Smooth muscle cell (in vitro differentiated cells): ENCODE measurements at regions not wholly inside any gene's neighbourhood (a gene's known extent, or its start where the extent isn't known, plus 50 kb on each side); places are given as distances from the start of the nearest gene placed in this dataset.
"Not testable (repeated sequence)": the region's sequence is repeated elsewhere in the genome, so short reads cannot be mapped to it uniquely, and the experiment has no call there.

Experiments used
- DNase-seq: peaks from one replicate; lab custom pipeline; 2025; ENCODE audit not compliant: unreplicated experiment; lab: John Stamatoyannopoulos, UW
- H2AFZ ChIP-seq: fragments of 200-600 bp; sonication (generic); 2 replicates; pipeline ENCODE4 v1.6.0; 2016; ENCODE audit warnings: antibody characterized with exemption, low read depth, mild to moderate bottlenecking
- H3F3A ChIP-seq: fragments of 200-600 bp; sonication (generic); 2 replicates; pipeline ENCODE4 v1.6.0; 2017; ENCODE audit warnings: antibody characterized with exemption, low read depth
- H3K27ac ChIP-seq: fragments of 200-600 bp; sonication (generic); 2 replicates; pipeline ENCODE4 v1.5.1; 2016; ENCODE audit warnings: low read depth, mild to moderate bottlenecking
- H3K27me3 ChIP-seq: fragments of 200-600 bp; sonication (generic); 2 replicates; pipeline ENCODE4 v1.6.1; 2016; ENCODE audit warnings: low read depth, mild to moderate bottlenecking
- H3K36me3 ChIP-seq: fragments of 200-600 bp; sonication (generic); 2 replicates; pipeline ENCODE4 v1.5.1; 2016; ENCODE audit warnings: low read depth
- H3K4me1 ChIP-seq: fragments of 200-600 bp; sonication (generic); 2 replicates; pipeline ENCODE4 v1.5.1; 2016; ENCODE audit warnings: low read depth
- H3K4me2 ChIP-seq: fragments of 200-600 bp; sonication (generic); 2 replicates; pipeline ENCODE4 v1.6.0; 2016; ENCODE audit warnings: mild to moderate bottlenecking
- H3K4me3 ChIP-seq: fragments of 200-600 bp; sonication (generic); 2 replicates; pipeline ENCODE4 v1.5.1; 2016; ENCODE audit warnings: mild to moderate bottlenecking
- H3K79me2 ChIP-seq: fragments of 200-600 bp; sonication (generic); 2 replicates; pipeline ENCODE4 v1.6.0; 2016; ENCODE audit warnings: low read depth, mild to moderate bottlenecking
- H3K9ac ChIP-seq: fragments of 200-600 bp; sonication (generic); 2 replicates; pipeline ENCODE4 v1.6.0; 2016; ENCODE audit warnings: low read depth
- H3K9me3 ChIP-seq: fragments of 200-600 bp; sonication (generic); replicated peaks from 2 replicates; pipeline ENCODE4 v1.5.1; 2016; ENCODE audit warnings: low read depth
- H4K20me1 ChIP-seq: fragments of 200-600 bp; sonication (generic); 2 replicates; pipeline ENCODE4 v1.6.0; 2016; ENCODE audit warnings: low read depth
- CTCF ChIP-seq: fragments of 200-600 bp; sonication (generic); IDR thresholded peaks from 2 replicates; pipeline ENCODE4 v1.5.1; 2017; ENCODE audit warnings: borderline replicate concordance, mild to moderate bottlenecking, antibody characterized with exemption; ENCODE audit not compliant: insufficient read depth, poor library complexity, severe bottlenecking
- WGBS: methylation state at CpG from one replicate; pipeline ENCODE4 v1.1.7; 2016; ENCODE audit warnings: low lambda C conversion rate; 5-methylcytosine and 5-hydroxymethylcytosine counted together

GRCh38 chr4:83917572-83917971 lies 381.7 kb downstream of the GPAT3 start:
- Histone ChIP-seq H3K27me3 (no peaks in the 10 kb centered on the region), H3K9ac (no peak overlapping the region), H4K20me1 (no peaks in the 10 kb centered on the region), H3F3A (no peaks in the 10 kb centered on the region), H2AFZ (no peak overlapping the region), H3K4me2 (no peak overlapping the region), H3K4me1 (no peaks in the 10 kb centered on the region), H3K36me3 (no peaks in the 10 kb centered on the region), H3K79me2 (no peaks in the 10 kb centered on the region), H3K4me3 (no peak overlapping the region), H3K27ac (no peak overlapping the region), H3K9me3 (no peaks in the 10 kb centered on the region)
- 83% methylated on average over 8 of the region's 8 CpGs for WGBS
- no peak for TF ChIP-seq CTCF
- no peak for DNase-seq

DNA sequence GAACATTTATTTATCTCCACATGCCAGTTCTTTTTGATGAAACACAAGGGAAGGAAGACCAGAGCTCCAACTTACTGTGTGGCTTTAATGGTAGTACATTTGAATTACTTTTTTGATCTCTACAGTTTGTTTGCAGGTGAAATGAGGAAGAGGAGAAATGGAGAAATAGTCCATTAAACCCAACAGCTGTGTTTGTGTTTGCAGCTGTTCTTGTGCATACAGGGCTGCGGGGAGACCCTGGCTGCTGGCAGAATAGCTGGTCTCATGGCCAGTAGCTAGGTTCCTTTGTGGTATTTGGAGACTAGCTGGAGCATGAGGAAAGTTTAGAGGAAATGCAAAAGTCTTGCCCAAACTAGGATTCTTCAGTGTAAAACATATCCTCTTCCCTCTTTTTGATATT lies 374.8 kb downstream of the GPAT3 start:
- no peaks in the 10 kb centered on the region for H4K20me1 ChIP-seq
- no peaks in the 10 kb centered on the region for H3K4me1 ChIP-seq
- H3K9ac ChIP-seq = no peak overlapping the region
- 90% methylated on average over 1 of the region's 1 CpG for WGBS
- no peak overlapping the region for H2AFZ ChIP-seq
- H3K4me2 ChIP-seq = no peak overlapping the region
- H3F3A ChIP-seq = no peaks in the 10 kb centered on the region
- peaks cover 5% of the 10 kb centered on the region for H3K27me3 ChIP-seq
- no peak overlapping the region for H3K27ac ChIP-seq
- no peaks in the 10 kb centered on the region for H3K79me2 ChIP-seq
- no peaks in the 10 kb centered on the region for H3K36me3 ChIP-seq
- H3K9me3 ChIP-seq = no peaks in the 10 kb centered on the region
- TF ChIP-seq CTCF = no peak
- no peak overlapping the region for H3K4me3 ChIP-seq
- no peak for DNase-seq

GRCh38 chr4:83906561-83906960 lies 370.7 kb downstream of the GPAT3 start:
- no peak for TF ChIP-seq CTCF

DNA sequence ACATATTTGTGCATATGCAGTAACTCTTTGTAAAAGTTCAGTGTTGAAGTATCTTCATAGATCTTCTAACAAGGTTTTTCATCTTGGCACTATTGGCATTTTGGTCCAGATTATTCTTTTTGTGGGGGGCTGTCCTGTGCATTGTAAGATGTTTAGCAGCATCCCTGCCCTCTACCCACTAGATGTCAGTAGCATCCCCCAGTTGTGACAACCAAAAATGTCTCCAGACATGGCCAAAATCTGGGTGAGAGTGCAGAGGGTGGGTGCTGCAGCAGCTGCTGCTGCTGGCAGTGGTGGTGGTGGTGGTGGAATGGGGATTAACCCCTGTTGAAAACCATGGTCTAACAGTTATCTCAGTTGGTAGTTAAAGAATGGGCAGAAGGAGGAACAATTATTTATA lies 370.0 kb downstream of the GPAT3 start:
- TF ChIP-seq CTCF = peak; percentile 28
- no peaks in the 10 kb centered on the region for H4K20me1 ChIP-seq
- H3K27ac ChIP-seq = no peak overlapping the region
- H3K4me2 ChIP-seq = no peak overlapping the region
- no peaks in the 10 kb centered on the region for H3K9me3 ChIP-seq
- no peaks in the 10 kb centered on the region for H3K4me1 ChIP-seq
- H2AFZ ChIP-seq = no peak overlapping the region
- no peaks in the 10 kb centered on the region for H3F3A ChIP-seq
- no peak overlapping the region for H3K4me3 ChIP-seq
- peaks cover 5% of the 10 kb centered on the region for H3K27me3 ChIP-seq
- DNase-seq = no peak
- H3K36me3 ChIP-seq = no peaks in the 10 kb centered on the region
- no peaks in the 10 kb centered on the region for H3K79me2 ChIP-seq
- H3K9ac ChIP-seq = no peak overlapping the region

More at GRCh38 chr4:83906561-83906960, 370.7 kb downstream of the GPAT3 start:
- Histone ChIP-seq H4K20me1 (no peaks in the 10 kb centered on the region), H3K4me3 (no peak overlapping the region), H3K27me3 (peaks cover 5% of the 10 kb centered on the region), H3K79me2 (no peaks in the 10 kb centered on the region), H3K27ac (no peak overlapping the region), H3K4me1 (no peaks in the 10 kb centered on the region), H3K4me2 (no peak overlapping the region), H2AFZ (no peak overlapping the region), H3K36me3 (no peaks in the 10 kb centered on the region), H3K9me3 (no peaks in the 10 kb centered on the region), H3K9ac (no peak overlapping the region), H3F3A (no peaks in the 10 kb centered on the region)
- no peak for DNase-seq
- WGBS = 95% methylated on average over 2 of the region's 2 CpGs

- not testable (repeated sequence) for H3K27ac ChIP-seq, H3K79me2 ChIP-seq, H3K9ac ChIP-seq, H4K20me1 ChIP-seq, H3K36me3 ChIP-seq, H3F3A ChIP-seq, H3K27me3 ChIP-seq, H3K9me3 ChIP-seq, H3K4me1 ChIP-seq, H2AFZ ChIP-seq, H3K4me3 ChIP-seq, H3K4me2 ChIP-seq, DNase-seq
- WGBS = 0% methylated on average over 1 of the region's 1 CpG
These were observed 367.8 kb downstream of the GPAT3 start for GRCh38 chr4:83903740-83904139.
